GM06990 (cell line): ENCODE measurements at regions not wholly inside any gene's neighbourhood (a gene's known extent, or its start where the extent isn't known, plus 50 kb on each side); places are given as distances from the start of the nearest gene placed in this dataset.
"Not testable (repeated sequence)": the region's sequence is repeated elsewhere in the genome, so short reads cannot be mapped to it uniquely, and the experiment has no call there.

Experiments used
- DNase-seq: peaks from one replicate; pipeline ENCODE4 v3.0.0-alpha.2; 2011; ENCODE audit not compliant: insufficient read length; ENCODE audit errors: extremely low read depth
- H3K27me3 ChIP-seq: replicated peaks from 2 replicates; pipeline ENCODE4 v1.6.0; 2011; ENCODE audit warnings: low read length; ENCODE audit not compliant: control insufficient read depth, insufficient read depth
- H3K36me3 ChIP-seq: 2 replicates; pipeline ENCODE4 v1.5.1; 2011; ENCODE audit warnings: low read length; ENCODE audit not compliant: control insufficient read depth, insufficient read depth
- H3K4me3 ChIP-seq: replicated peaks from 2 replicates; pipeline ENCODE4 v1.5.1; 2011; ENCODE audit warnings: low read depth, mild to moderate bottlenecking, control low read depth, low read length
- CTCF ChIP-seq: IDR thresholded peaks from 2 replicates; pipeline ENCODE4 v1.5.1; 2011; ENCODE audit warnings: low read length, control low read depth, mild to moderate bottlenecking, inconsistent platforms; ENCODE audit not compliant: insufficient read depth, poor library complexity, severe bottlenecking

- Histone ChIP-seq H3K36me3 (no peaks in the 10 kb centered on the region), H3K4me3 (no peak overlapping the region), H3K27me3 (no peaks in the 10 kb centered on the region)
- no peak for DNase-seq
- TF ChIP-seq CTCF: no peak
Measured at GRCh38 chr3:6041894-6042293, 819.0 kb upstream of the GRM7 start.

- Histone ChIP-seq H3K4me3 (no peak overlapping the region), H3K36me3 (no peaks in the 10 kb centered on the region), H3K27me3 (no peaks in the 10 kb centered on the region)
- no peak for DNase-seq
- TF ChIP-seq CTCF: no peak
Measured at GRCh38 chr3:6047016-6047415, 813.9 kb upstream of the GRM7 start.

GRCh38 chr3:6060251-6060650 is 800.7 kb upstream of the GRM7 start:
- Histone ChIP-seq H3K4me3 (no peak overlapping the region), H3K36me3 (no peaks in the 10 kb centered on the region), H3K27me3 (no peaks in the 10 kb centered on the region)
- TF ChIP-seq CTCF: no peak
- no peak for DNase-seq

- H3K36me3 ChIP-seq: no peaks in the 10 kb centered on the region
- no peak overlapping the region for H3K4me3 ChIP-seq
- TF ChIP-seq CTCF: no peak
- H3K27me3 ChIP-seq: no peaks in the 10 kb centered on the region
- DNase-seq: no peak
Measured at GRCh38 chr3:6062261-6063187, 798.4 kb upstream of the GRM7 start.

GRCh38 chr3:6066397-6066796 is 794.5 kb upstream of the GRM7 start:
- TF ChIP-seq CTCF: no peak
- Histone ChIP-seq H3K27me3 (no peaks in the 10 kb centered on the region), H3K36me3 (no peaks in the 10 kb centered on the region), H3K4me3 (no peak overlapping the region)
- no peak for DNase-seq

- not testable (repeated sequence) for H3K27me3 ChIP-seq, DNase-seq, H3K36me3 ChIP-seq, H3K4me3 ChIP-seq
Measured at GRCh38 chr3:6066868-6067578, 793.9 kb upstream of the GRM7 start.
